ENCODE measurements at regions not wholly inside any gene's neighbourhood (a gene's known extent, or its start where the extent isn't known, plus 50 kb on each side); places are given as distances from the start of the nearest gene placed in this dataset.

DNA sequence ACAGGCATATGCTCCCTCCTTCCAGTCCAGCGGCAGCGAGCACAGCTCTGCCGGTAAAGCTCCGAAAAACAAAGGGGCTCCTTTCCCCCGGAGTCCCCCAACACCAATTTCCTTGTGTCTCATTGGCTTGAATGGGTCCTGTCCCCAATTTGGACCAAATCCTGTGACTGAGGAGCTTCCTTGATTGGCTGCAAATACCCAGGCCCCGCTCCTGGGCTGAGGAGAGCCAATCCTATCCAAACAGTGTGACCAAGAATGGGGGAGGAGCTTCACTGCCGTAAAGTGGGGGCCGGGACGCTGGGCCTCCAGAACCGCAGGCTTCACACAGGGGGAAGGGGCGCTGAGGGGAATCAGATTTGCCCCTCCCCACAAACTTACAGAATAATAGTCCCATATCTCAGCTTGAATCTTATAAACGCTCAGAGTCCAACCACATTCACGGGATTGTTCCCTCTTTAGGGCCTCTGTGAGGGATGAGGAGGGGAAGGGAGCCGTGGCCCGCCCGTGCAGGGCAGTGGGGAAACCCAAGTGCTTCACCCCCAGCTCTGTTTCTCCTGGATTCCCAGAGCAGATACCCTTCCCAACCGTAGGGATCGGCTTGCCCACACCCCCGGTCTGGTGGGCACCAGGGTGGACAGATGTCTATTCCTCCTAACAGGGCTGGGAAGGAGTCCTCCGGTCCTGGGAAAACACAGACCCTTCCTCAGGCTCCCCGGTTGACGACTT, 141.0 kb upstream of the MLN start:
- intact Hi-C loops (cut with DNase I; ENCODE audit: low total_unique reads), result no loop called here
- Histone ChIP-seq H3K9me3 (no peaks in the 10 kb centered on the region), H3K27ac (no peak overlapping the region), H3K4me1 (no peaks in the 10 kb centered on the region), H3K36me3 (ENCODE audit: low read depth, missing control alignments) (no peaks in the 10 kb centered on the region), H3K27me3 (no peaks in the 10 kb centered on the region), H3K4me3 (peak overlapping the region in 1 of 2 donors; percentile 23)
- WGBS, 2 donors, result 52 to 70% methylated on average over 11 to 22 of the region's 22 CpGs
- no peak for DNase-seq
- TF ChIP-seq, protein P1, sequence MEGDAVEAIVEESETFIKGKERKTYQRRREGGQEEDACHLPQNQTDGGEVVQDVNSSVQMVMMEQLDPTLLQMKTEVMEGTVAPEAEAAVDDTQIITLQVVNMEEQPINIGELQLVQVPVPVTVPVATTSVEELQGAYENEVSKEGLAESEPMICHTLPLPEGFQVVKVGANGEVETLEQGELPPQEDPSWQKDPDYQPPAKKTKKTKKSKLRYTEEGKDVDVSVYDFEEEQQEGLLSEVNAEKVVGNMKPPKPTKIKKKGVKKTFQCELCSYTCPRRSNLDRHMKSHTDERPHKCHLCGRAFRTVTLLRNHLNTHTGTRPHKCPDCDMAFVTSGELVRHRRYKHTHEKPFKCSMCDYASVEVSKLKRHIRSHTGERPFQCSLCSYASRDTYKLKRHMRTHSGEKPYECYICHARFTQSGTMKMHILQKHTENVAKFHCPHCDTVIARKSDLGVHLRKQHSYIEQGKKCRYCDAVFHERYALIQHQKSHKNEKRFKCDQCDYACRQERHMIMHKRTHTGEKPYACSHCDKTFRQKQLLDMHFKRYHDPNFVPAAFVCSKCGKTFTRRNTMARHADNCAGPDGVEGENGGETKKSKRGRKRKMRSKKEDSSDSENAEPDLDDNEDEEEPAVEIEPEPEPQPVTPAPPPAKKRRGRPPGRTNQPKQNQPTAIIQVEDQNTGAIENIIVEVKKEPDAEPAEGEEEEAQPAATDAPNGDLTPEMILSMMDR (IDR thresholded peaks at IDR 0.05), result no peak
- TF ChIP-seq POLR2A (IDR thresholded peaks at IDR 0.05), result no peak

DNA sequence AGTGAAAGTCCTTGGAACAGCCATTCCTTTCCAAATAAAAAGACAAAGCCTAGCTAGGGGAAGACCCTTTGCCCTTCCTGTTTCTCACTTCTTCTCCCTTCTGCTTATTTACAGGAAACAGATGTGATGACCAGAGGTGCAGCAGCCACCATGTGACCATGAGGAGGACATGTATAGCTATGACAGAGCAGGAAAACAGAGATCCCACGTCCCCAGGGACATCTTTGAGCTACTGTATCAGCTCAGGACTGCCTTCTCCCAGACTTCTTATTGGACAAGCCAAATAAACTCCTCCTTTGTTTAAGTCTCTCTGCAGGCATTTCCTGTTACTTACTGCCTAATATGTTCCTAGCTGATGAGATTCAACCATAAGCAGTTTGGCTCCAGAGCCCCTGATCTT, 133.1 kb upstream of the MLN start:
- 67 to 77% methylated on average over 1 of the region's 1 CpG for WGBS, 2 donors
- H3K9me3 ChIP-seq, result no peaks in the 10 kb centered on the region
- intact Hi-C loops (cut with DNase I; ENCODE audit: low total_unique reads), result no loop called here
- TF ChIP-seq, protein P1 (IDR thresholded peaks at IDR 0.05), result no peak
- TF ChIP-seq POLR2A (IDR thresholded peaks at IDR 0.05), result no peak
- H3K36me3 ChIP-seq (ENCODE audit: low read depth, missing control alignments), result no peaks in the 10 kb centered on the region
- no peaks in the 10 kb centered on the region for H3K4me1 ChIP-seq
- H3K27ac ChIP-seq, result no peak overlapping the region
- H3K4me3 ChIP-seq, result no peak overlapping the region
- no peak for DNase-seq
- H3K27me3 ChIP-seq, result no peaks in the 10 kb centered on the region

DNA sequence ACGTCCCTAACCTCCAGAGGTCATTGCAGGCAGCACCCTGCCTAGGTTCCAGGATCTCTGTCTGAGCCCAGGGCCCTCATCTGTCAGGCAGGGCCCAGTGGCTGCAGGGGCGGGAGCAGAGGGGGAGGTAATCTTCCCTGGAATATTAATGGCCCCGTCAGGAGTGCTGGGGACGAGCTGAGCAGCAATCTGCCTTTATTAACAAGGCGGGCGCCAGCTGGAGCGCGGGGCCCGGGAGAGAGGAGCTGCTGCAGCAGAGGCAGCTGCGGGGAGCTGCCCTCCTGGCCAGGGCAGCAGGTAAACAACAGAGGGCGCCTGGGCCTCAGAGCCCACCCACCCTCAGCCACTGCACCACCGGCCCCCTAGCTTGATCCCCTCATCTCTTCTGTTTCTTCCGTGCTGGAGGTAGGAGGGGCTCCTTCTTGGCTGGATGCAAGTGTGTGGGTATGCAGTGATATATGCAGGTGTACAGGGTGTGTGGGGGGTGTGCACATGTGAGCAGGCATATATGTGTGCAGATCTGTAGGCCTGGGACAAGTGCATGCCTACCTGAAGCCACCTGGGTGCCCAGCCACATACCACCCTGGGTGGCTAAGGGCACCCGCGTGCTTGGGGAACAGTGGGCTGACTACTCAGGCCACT, 131.8 kb upstream of the MLN start:
- TF ChIP-seq POLR2A (IDR thresholded peaks at IDR 0.05), result no peak
- TF ChIP-seq, protein P1 (IDR thresholded peaks at IDR 0.05), result no peak
- no peak for DNase-seq
- Histone ChIP-seq H3K27me3 (no peaks in the 10 kb centered on the region), H3K4me1 (no peaks in the 10 kb centered on the region), H3K4me3 (no peak overlapping the region), H3K27ac (no peak overlapping the region), H3K36me3 (ENCODE audit: low read depth, missing control alignments) (no peaks in the 10 kb centered on the region), H3K9me3 (no peaks in the 10 kb centered on the region)
- intact Hi-C loops (cut with DNase I; ENCODE audit: low total_unique reads), result no loop called here
- 59 to 69% methylated on average over 13 to 15 of the region's 15 CpGs for WGBS, 2 donors

DNA sequence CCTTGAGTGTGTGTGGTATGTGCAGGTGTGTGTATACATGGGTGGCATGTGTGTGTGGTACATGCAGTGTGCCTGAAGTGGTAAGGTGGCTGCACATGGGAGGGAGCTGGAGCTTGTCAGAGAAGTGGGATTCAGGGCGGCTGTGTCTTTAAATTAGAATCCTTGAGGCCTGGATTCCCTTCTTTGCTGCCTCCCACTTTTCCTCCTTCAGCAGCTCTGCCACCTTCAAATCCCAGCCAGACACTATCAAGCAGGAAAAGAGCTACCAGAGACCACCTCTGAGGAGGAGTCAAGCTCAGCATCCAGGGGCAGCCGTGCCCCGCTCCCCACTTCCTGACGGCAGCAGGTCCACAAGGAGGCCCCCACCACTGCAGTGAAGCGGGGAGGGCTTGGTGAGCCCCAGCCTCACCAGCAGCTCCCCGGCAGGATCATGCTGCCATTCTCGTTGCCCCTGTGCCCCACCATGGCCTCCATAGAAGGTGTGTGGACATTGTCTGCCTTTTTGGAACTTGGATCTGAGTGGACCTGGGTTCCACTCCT, 131.0 kb upstream of the MLN start:
- DNase-seq, result no peak
- Histone ChIP-seq H3K4me3 (no peak overlapping the region), H3K36me3 (ENCODE audit: low read depth, missing control alignments) (no peaks in the 10 kb centered on the region), H3K27me3 (no peaks in the 10 kb centered on the region), H3K9me3 (no peaks in the 10 kb centered on the region), H3K4me1 (no peaks in the 10 kb centered on the region), H3K27ac (no peak overlapping the region)
- 75 to 76% methylated on average over 7 of the region's 7 CpGs for WGBS, 2 donors
- intact Hi-C loops (cut with DNase I; ENCODE audit: low total_unique reads), result no loop called here
- TF ChIP-seq, protein P1 (IDR thresholded peaks at IDR 0.05), result no peak
